HCT116 (cell line): ENCODE measurements at regions not wholly inside any gene's neighbourhood (a gene's known extent, or its start where the extent isn't known, plus 50 kb on each side); places are given as distances from the start of the nearest gene placed in this dataset.

Experiments used
- ATAC-seq: fragments of 200-7000 bp; cut with Tn5 transposase; 2 replicates; pipeline ENCODE4 v1.9.1; 2020; ENCODE audit warnings: mild to moderate bottlenecking, moderate library complexity
- BruUV-seq: library from RNA; stranded (reverse); fragments of 400-500 nt; replicated peaks from 2 replicates; lab custom pipeline; 2021; lab: Mats Ljungman, UMichigan
- CTCF ChIA-PET: fragments of 300-600 bp; sonication (Branson Sonifier 250); formaldehyde crosslinking; loops from one replicate; lab custom pipeline; 2021; ENCODE audit warnings: antibody characterized with exemption; lab: Charles Lee
- POLR2A ChIA-PET: fragments of 300-600, 350-600 bp; sonication (Branson Sonifier 250); formaldehyde crosslinking; loops from one replicate; lab custom pipeline; 2021; ENCODE audit warnings: antibody characterized with exemption; lab: Charles Lee
- RAD21 ChIA-PET, 2 experiments: fragments of 300-600 bp; sonication (Branson Sonifier 250); formaldehyde crosslinking; loops; one replicate each; lab custom pipeline; 2023; ENCODE audit warnings: low total read pairs in 2 of 2; ENCODE audit not compliant: uncharacterized antibody in 2 of 2, unreplicated experiment in 2 of 2, low non-redundant PET in 1 of 2; lab: Charles Lee
- DNase-seq: peaks from one replicate; pipeline ENCODE4 v3.0.0-alpha.2; 2010; ENCODE audit warnings: low read depth, low spot score
- H2AFZ ChIP-seq: fragments of 200-600 bp; shearing (Covaris generic), sonication (generic); 2 replicates; pipeline ENCODE4 v1.6.1; 2017; ENCODE audit warnings: low read depth, mixed run types, mixed read lengths, antibody characterized with exemption, low read length; ENCODE audit not compliant: poor library complexity, severe bottlenecking
- H3K27ac ChIP-seq: 2 replicates; pipeline ENCODE4 v1.5.1; 2012; ENCODE audit warnings: low read depth, low read length
- H3K27me3 ChIP-seq: fragments of 200-600 bp; sonication (generic); 2 replicates; pipeline ENCODE4 v1.6.1; 2016; ENCODE audit warnings: mixed run types, low read length, mixed read lengths; ENCODE audit not compliant: insufficient read depth
- H3K36me3 ChIP-seq, 2 experiments: fragments of 200-500 bp in 1 of 2; fragments of 200-600 bp in 1 of 2; sonication (Bioruptor generic) in 1 of 2; sonication (generic) in 1 of 2; 2 replicates each; pipeline versions ENCODE4 v1.5.1 to v1.6.1; 2014 to 2016; ENCODE audit warnings: low read length in 2 of 2, inconsistent platforms in 1 of 2, mixed read lengths in 1 of 2, mixed run types in 1 of 2; ENCODE audit not compliant: insufficient read depth in 2 of 2, control insufficient read depth in 1 of 2
- H3K4me1 ChIP-seq, 2 experiments: fragments of 200-600 bp in 1 of 2; sonication (generic) in 1 of 2; 2 replicates each; pipeline versions ENCODE4 v1.5.1 to v1.6.1; 2012 to 2017; ENCODE audit warnings: low read length in 2 of 2, inconsistent platforms in 1 of 2, mild to moderate bottlenecking in 1 of 2, mixed read lengths in 1 of 2, mixed run types in 1 of 2, moderate library complexity in 1 of 2; ENCODE audit not compliant: insufficient read depth in 2 of 2, control insufficient read depth in 1 of 2
- H3K4me2 ChIP-seq: fragments of 200-600 bp; sonication (generic); 2 replicates; pipeline ENCODE4 v1.6.1; 2017; ENCODE audit warnings: mixed run types, low read length, mixed read lengths
- H3K4me3 ChIP-seq, 2 experiments: fragments of 200-600 bp in 1 of 2; sonication (generic) in 1 of 2; replicated peaks in 1 of 2; 2 replicates each; pipeline ENCODE4 v1.5.1; 2011 to 2016; ENCODE audit warnings: low read length in 2 of 2, control low read depth in 1 of 2, low read depth in 1 of 2, mild to moderate bottlenecking in 1 of 2, mixed read lengths in 1 of 2, mixed run types in 1 of 2
- H3K79me2 ChIP-seq: fragments of 200-600 bp; sonication (generic); 2 replicates; pipeline ENCODE4 v1.6.1; 2017; ENCODE audit warnings: mild to moderate bottlenecking, mixed run types, low read length, moderate library complexity, mixed read lengths; ENCODE audit not compliant: insufficient read depth
- H3K9ac ChIP-seq: fragments of 200-600 bp; sonication (generic); 2 replicates; pipeline ENCODE4 v1.6.1; 2016; ENCODE audit warnings: low read length, mixed read lengths
- H3K9me2 ChIP-seq: fragments of 200-600 bp; sonication (generic), shearing (Covaris generic); 2 replicates; pipeline ENCODE4 v1.6.1; 2017; ENCODE audit warnings: mixed run types, mild to moderate bottlenecking, moderate library complexity; ENCODE audit not compliant: insufficient read depth
- H3K9me3 ChIP-seq, 2 experiments: fragments of 200-500 bp in 1 of 2; fragments of 200-600 bp in 1 of 2; sonication (Bioruptor generic) in 1 of 2; sonication (generic) in 1 of 2; 2 replicates each; pipeline ENCODE4 v1.6.1; 2014 to 2017; ENCODE audit warnings: low read length in 2 of 2, mixed read lengths in 2 of 2, inconsistent platforms in 1 of 2, low read depth in 1 of 2, mild to moderate bottlenecking in 1 of 2, mixed run types in 1 of 2, moderate library complexity in 1 of 2; ENCODE audit not compliant: control insufficient read depth in 1 of 2, insufficient read depth in 1 of 2
- H4K20me1 ChIP-seq: fragments of 200-600 bp; sonication (generic), shearing (Covaris generic); 2 replicates; pipeline ENCODE4 v1.6.1; 2017; ENCODE audit warnings: mixed run types, mild to moderate bottlenecking, moderate library complexity; ENCODE audit not compliant: insufficient read depth
- ATF3 ChIP-seq: IDR thresholded peaks from 2 replicates; pipeline ENCODE4 v1.6.1; 2012
- EGR1 ChIP-seq: IDR thresholded peaks from 2 replicates; pipeline ENCODE4 v1.6.1; 2012; ENCODE audit warnings: low read depth
- ELF1 ChIP-seq: IDR thresholded peaks from 2 replicates; pipeline ENCODE4 v1.6.1; 2012; ENCODE audit warnings: low read depth, borderline replicate concordance
- EZH2 ChIP-seq: fragments of 200-600 bp; sonication (generic); IDR thresholded peaks from 2 replicates; pipeline ENCODE4 v1.6.1; 2017; ENCODE audit warnings: antibody characterized with exemption, mixed run types
- EZH2phosphoT487 ChIP-seq: fragments of 200-600 bp; IDR thresholded peaks from 2 replicates; pipeline ENCODE4 v1.6.1; 2018; ENCODE audit warnings: antibody characterized with exemption, borderline replicate concordance
- MAX ChIP-seq: IDR thresholded peaks from 2 replicates; pipeline ENCODE4 v1.6.1; 2012
- POLR2A ChIP-seq: IDR thresholded peaks from 2 replicates; pipeline ENCODE4 v1.7.0; 2011; ENCODE audit warnings: borderline replicate concordance; ENCODE audit not compliant: insufficient read depth, insufficient read length; ENCODE audit errors: extremely low read depth
- POLR2AphosphoS5 ChIP-seq: IDR thresholded peaks from 2 replicates; pipeline ENCODE4 v1.6.1; 2011; ENCODE audit warnings: mild to moderate bottlenecking, low read depth, low read length, moderate library complexity
- SIN3A ChIP-seq: IDR thresholded peaks from 2 replicates; pipeline ENCODE4 v1.6.1; 2012; ENCODE audit warnings: low read depth
- SP1 ChIP-seq: IDR thresholded peaks from 2 replicates; pipeline ENCODE4 v1.6.1; 2012; ENCODE audit warnings: low read depth
- SRF ChIP-seq: IDR thresholded peaks from 2 replicates; pipeline ENCODE4 v1.6.1; 2012; ENCODE audit warnings: low read depth
- YY1 ChIP-seq: IDR thresholded peaks from 2 replicates; pipeline ENCODE4 v1.6.1; 2011; ENCODE audit warnings: low read length, low read depth, moderate library complexity, mild to moderate bottlenecking; ENCODE audit not compliant: insufficient replicate concordance; ENCODE audit errors: extremely low read depth
- intact Hi-C: fragments of 100-400 bp; cut with micrococcal nuclease; formaldehyde crosslinking; loops from 2 replicates; pipeline ENCODE4 v1.10.0; 2022
- TF ChIP-seq, protein P1 (sequence below), 3 experiments: fragments of 200-600 bp in 1 of 3; sonication (generic) in 1 of 3; IDR thresholded peaks in 2 of 3; conservative IDR thresholded peaks in 1 of 3; 2 replicates each; pipeline ENCODE4 v1.5.1; 2012 to 2017; ENCODE audit warnings: low read depth in 2 of 3, low read length in 2 of 3, antibody characterized with exemption in 1 of 3, borderline replicate concordance in 1 of 3, control low read depth in 1 of 3, mild to moderate bottlenecking in 1 of 3, mixed read lengths in 1 of 3, mixed run types in 1 of 3, moderate library complexity in 1 of 3; ENCODE audit not compliant: insufficient read depth in 1 of 3
- TF ChIP-seq, protein P2 (sequence below): IDR thresholded peaks from 2 replicates; pipeline ENCODE4 v1.6.1; 2011; ENCODE audit warnings: mild to moderate bottlenecking, low read length, moderate library complexity; ENCODE audit not compliant: insufficient replicate concordance; ENCODE audit errors: extremely low read depth

DNA sequence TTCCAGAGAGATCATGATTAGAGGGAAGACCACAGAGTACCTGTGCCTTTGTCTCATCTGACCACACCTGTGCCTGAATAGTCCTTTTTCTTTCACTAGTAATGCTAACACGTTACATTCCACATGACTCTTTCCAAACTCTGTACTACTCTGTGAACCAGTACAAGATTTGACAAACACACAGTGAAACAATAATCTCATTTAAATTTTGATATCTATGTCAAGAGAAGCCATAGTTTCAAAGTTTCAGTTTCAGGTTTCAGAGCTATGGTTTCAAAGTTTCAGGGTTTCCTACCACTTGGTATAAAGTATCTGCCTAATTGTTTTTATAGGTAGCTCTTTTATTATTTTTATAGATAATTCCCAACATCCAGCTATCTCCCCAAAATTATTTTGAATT is 62.0 kb upstream of the PHACTR2 start:
- RAD21 ChIA-PET = no interaction called here
- no peaks in the 10 kb centered on the region for H4K20me1 ChIP-seq
- no peaks in the 10 kb centered on the region for H3K27me3 ChIP-seq
- no peaks in the 10 kb centered on the region for H3K9me2 ChIP-seq
- H3K36me3 ChIP-seq = no peaks in the 10 kb centered on the region
- no peak for ATAC-seq
- no peak for DNase-seq
- no peak overlapping the region for H2AFZ ChIP-seq
- POLR2A ChIA-PET = no interaction called here
- H3K27ac ChIP-seq = no peak overlapping the region
- CTCF ChIA-PET = no interaction called here
- no peak overlapping the region for H3K4me3 ChIP-seq
- H3K4me2 ChIP-seq = no peak overlapping the region
- no peaks in the 10 kb centered on the region for H3K79me2 ChIP-seq
- BruUV-seq = no TSS peak
- no peaks in the 10 kb centered on the region for H3K9me3 ChIP-seq
- H3K9ac ChIP-seq = no peak overlapping the region
- TF ChIP-seq SIN3A (no peak), MAX (no peak), EZH2phosphoT487 (no peak), YY1 (no peak), SRF (no peak), ATF3 (no peak), SP1 (no peak), EGR1 (no peak), EZH2 (no peak), POLR2AphosphoS5 (no peak), ELF1 (no peak), POLR2A (no peak)
- TF ChIP-seq, protein P1, sequence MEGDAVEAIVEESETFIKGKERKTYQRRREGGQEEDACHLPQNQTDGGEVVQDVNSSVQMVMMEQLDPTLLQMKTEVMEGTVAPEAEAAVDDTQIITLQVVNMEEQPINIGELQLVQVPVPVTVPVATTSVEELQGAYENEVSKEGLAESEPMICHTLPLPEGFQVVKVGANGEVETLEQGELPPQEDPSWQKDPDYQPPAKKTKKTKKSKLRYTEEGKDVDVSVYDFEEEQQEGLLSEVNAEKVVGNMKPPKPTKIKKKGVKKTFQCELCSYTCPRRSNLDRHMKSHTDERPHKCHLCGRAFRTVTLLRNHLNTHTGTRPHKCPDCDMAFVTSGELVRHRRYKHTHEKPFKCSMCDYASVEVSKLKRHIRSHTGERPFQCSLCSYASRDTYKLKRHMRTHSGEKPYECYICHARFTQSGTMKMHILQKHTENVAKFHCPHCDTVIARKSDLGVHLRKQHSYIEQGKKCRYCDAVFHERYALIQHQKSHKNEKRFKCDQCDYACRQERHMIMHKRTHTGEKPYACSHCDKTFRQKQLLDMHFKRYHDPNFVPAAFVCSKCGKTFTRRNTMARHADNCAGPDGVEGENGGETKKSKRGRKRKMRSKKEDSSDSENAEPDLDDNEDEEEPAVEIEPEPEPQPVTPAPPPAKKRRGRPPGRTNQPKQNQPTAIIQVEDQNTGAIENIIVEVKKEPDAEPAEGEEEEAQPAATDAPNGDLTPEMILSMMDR (IDR thresholded peaks at IDR 0.05 in 2 of 3, conservative IDR thresholded peaks at IDR 0.05 in 1 of 3; ENCODE audit: borderline replicate concordance in 1 of 3, insufficient read depth in 1 of 3, low read depth in 2 of 3, low read length in 2 of 3) = no peak
- TF ChIP-seq, protein P2, sequence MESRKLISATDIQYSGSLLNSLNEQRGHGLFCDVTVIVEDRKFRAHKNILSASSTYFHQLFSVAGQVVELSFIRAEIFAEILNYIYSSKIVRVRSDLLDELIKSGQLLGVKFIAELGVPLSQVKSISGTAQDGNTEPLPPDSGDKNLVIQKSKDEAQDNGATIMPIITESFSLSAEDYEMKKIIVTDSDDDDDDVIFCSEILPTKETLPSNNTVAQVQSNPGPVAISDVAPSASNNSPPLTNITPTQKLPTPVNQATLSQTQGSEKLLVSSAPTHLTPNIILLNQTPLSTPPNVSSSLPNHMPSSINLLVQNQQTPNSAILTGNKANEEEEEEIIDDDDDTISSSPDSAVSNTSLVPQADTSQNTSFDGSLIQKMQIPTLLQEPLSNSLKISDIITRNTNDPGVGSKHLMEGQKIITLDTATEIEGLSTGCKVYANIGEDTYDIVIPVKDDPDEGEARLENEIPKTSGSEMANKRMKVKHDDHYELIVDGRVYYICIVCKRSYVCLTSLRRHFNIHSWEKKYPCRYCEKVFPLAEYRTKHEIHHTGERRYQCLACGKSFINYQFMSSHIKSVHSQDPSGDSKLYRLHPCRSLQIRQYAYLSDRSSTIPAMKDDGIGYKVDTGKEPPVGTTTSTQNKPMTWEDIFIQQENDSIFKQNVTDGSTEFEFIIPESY = no peak
- no peaks in the 10 kb centered on the region for H3K4me1 ChIP-seq
- intact Hi-C loops = no loop called here
